Upper lobe of left lung (tissue), 6 donors: ENCODE measurements at regions not wholly inside any gene's neighbourhood (a gene's known extent, or its start where the extent isn't known, plus 50 kb on each side); places are given as distances from the start of the nearest gene placed in this dataset.

Source experiments
- ATAC-seq, 2 donors: fragments of 200-7000 bp; cut with Tn5 transposase; one replicate each; pipeline ENCODE4 v1.9.1; 2022; ENCODE audit warnings: mild to moderate bottlenecking in 2 of 2, moderate library complexity in 2 of 2; ENCODE audit not compliant: low FRiP score in 2 of 2
- DNase-seq, 2 donors: peaks; one replicate each; pipeline ENCODE4 v3.0.0-alpha.2; 2019 to 2020
- H3K27ac ChIP-seq, 4 donors: fragments of 200-600 bp; sonication (generic); one replicate each; pipeline ENCODE4 v1.5.1; 2016 to 2019
- H3K27me3 ChIP-seq, 4 donors: fragments of 200-600 bp; sonication (generic); one replicate each; pipeline ENCODE4 v1.5.1; 2017 to 2019
- H3K36me3 ChIP-seq, 4 donors: fragments of 200-600 bp; sonication (generic); one replicate each; pipeline ENCODE4 v1.5.1; 2016 to 2019
- H3K4me1 ChIP-seq, 4 donors: fragments of 200-600 bp; sonication (generic); one replicate each; pipeline ENCODE4 v1.5.1; 2018 to 2019
- H3K4me3 ChIP-seq, 4 donors: fragments of 200-600 bp; sonication (generic); one replicate each; pipeline ENCODE4 v1.5.1; 2017 to 2019; ENCODE audit warnings: mild to moderate bottlenecking in 2 of 4, moderate library complexity in 1 of 4
- H3K9me3 ChIP-seq, 4 donors: fragments of 200-600 bp; sonication (generic); one replicate each; pipeline ENCODE4 v1.5.1; 2018 to 2019
- CTCF ChIP-seq, 6 experiments: fragments of 450-650 bp in 4 of 6; fragments of 200-600 bp in 2 of 6; sonication (generic) in 2 of 6; IDR thresholded peaks; one replicate each; pipeline ENCODE4 v1.5.1; 2016 to 2019; ENCODE audit warnings: antibody characterized with exemption in 6 of 6
- EP300 ChIP-seq, 4 donors: sonication (generic); formaldehyde crosslinking; IDR thresholded peaks; one replicate each; pipeline ENCODE4 v1.5.1; 2017; ENCODE audit warnings: antibody characterized with exemption in 4 of 4, control low read depth in 2 of 4
- POLR2A ChIP-seq, 4 donors: fragments of 450-650 bp; IDR thresholded peaks; one replicate each; pipeline ENCODE4 v1.5.1; 2016 to 2017; ENCODE audit warnings: antibody characterized with exemption in 4 of 4, mild to moderate bottlenecking in 2 of 4
- POLR2AphosphoS5 ChIP-seq, 2 donors: sonication (generic); formaldehyde crosslinking; IDR thresholded peaks; one replicate each; pipeline ENCODE4 v1.5.1; 2017; ENCODE audit warnings: antibody characterized with exemption in 2 of 2
- WGBS, 2 donors: methylation state at CpG; one replicate each; pipeline ENCODE4 v1.1.5; 2017 to 2018; 5-methylcytosine and 5-hydroxymethylcytosine counted together
- donor health status: DM: no; HTN: no; CAD: no; lungs with moderate emphysema.
- donor health status: DM: no; HTN: yes; CAD: no; lungs with severe emphysema.

GRCh38 chr6:151166180-151166579, 73.6 kb upstream of the AKAP12 start:
- no peak for ATAC-seq
- Histone ChIP-seq H3K4me1 (peaks cover 0 to 4% (median 0%) of the 10 kb centered on the region in 4 donors), H3K4me3 (no peak overlapping the region)

DNA sequence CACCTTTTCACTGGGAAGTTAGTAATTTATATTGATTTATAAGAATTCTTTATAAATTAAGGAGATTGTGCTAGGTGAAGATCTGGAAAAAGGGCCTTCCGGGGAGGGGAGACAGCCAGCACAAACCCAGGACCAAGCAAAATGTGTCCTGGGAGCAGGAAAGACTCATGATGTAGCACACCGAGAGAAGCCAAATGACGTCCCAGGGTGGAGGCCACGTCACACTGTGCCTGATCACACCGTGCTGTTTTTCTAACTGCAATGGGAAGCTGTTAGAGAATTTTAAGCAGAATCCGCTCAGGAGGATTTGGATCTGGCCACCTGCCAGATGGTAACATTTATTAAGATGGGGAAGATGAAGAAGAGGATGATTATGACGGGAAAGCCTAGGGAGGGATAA, 72.7 kb upstream of the AKAP12 start:
- Histone ChIP-seq H3K36me3 (no peaks in the 10 kb centered on the region), H3K27me3 (no peaks in the 10 kb centered on the region), H3K9me3 (no peaks in the 10 kb centered on the region), H3K27ac (no peak overlapping the region), H3K4me1 (no peaks in the 10 kb centered on the region), H3K4me3 (no peak overlapping the region)
- no peak for ATAC-seq
- no peak for TF ChIP-seq POLR2AphosphoS5 (IDR thresholded peaks at IDR 0.05)
- no peak for TF ChIP-seq CTCF (IDR thresholded peaks at IDR 0.05)
- no peak for TF ChIP-seq EP300 (IDR thresholded peaks at IDR 0.05)
- no peak for TF ChIP-seq POLR2A (IDR thresholded peaks at IDR 0.05)
- DNase-seq, result no peak
- 88 to 91% methylated on average over 7 of the region's 7 CpGs for WGBS, 2 donors

More at GRCh38 chr6:151166180-151166579, 73.6 kb upstream of the AKAP12 start:
- no peaks in the 10 kb centered on the region for H3K36me3 ChIP-seq
- DNase-seq, result no peak
- no peaks in the 10 kb centered on the region for H3K9me3 ChIP-seq
- no peak for TF ChIP-seq EP300 (IDR thresholded peaks at IDR 0.05)
- no peak for TF ChIP-seq CTCF (IDR thresholded peaks at IDR 0.05)
- TF ChIP-seq POLR2AphosphoS5 (IDR thresholded peaks at IDR 0.05), result no peak
- TF ChIP-seq POLR2A (IDR thresholded peaks at IDR 0.05), result no peak
- no peak overlapping the region for H3K27ac ChIP-seq
- WGBS, 2 donors, result 78 to 94% methylated on average over 1 of the region's 1 CpG
- no peaks in the 10 kb centered on the region for H3K27me3 ChIP-seq

DNA sequence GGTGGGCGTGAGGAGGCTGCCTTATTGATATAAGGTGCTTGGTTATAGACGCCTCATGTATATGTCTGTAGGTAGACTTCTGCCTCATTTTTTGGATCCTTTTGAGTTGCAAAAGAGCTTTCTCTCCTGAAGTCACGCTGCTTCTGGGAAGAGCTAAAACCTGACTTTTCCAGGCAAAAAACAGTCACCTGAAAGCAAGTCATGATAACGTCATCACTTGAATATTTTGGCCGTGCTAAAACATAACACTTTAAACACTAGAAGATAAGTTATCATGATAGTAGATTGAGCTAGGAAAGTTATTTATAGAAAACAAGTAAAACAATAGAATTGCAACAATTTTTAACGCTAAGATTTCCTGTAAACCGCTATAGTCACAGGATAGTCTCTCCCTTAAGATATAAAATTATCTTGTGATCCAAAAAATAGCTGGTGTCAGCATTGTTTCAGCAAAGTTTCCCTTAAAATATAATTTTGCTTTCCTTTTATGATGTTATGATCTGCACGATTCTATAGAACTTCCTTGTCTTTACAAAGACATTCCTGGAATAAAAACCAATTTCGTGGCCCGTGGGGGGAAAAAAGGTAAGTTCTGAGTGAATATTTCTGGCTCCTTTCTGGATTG, 69.0 kb upstream of the AKAP12 start:
- 75 to 76% methylated on average over 10 of the region's 10 CpGs for WGBS, 2 donors
- Histone ChIP-seq H3K27me3 (no peaks in the 10 kb centered on the region), H3K4me1 (no peaks in the 10 kb centered on the region), H3K36me3 (no peaks in the 10 kb centered on the region), H3K9me3 (no peaks in the 10 kb centered on the region), H3K4me3 (no peak overlapping the region), H3K27ac (no peak overlapping the region)
- DNase-seq, result no peak
- no peak for ATAC-seq
- TF ChIP-seq POLR2AphosphoS5 (IDR thresholded peaks at IDR 0.05), result no peak
- TF ChIP-seq POLR2A (IDR thresholded peaks at IDR 0.05), result no peak

DNA sequence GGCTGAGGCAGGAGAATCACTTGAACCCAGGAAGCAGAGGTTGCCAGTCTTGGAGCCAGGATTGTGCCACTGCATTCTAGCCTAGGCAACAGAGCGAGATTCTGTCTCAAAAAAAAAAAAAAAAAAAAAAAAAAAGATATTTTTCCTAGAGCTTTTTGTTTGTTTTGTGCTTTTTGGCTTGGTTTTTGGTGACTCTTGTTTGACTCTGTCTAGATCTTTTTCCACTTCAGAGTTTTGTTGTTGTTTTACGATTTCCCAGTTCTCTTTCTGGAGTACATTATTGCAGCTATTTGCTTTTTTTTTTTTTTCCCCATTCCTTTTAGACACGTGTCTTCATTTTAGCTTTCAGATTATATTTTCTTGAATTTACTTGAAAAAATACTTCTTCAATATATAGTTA, 67.0 kb upstream of the AKAP12 start:
- Histone ChIP-seq H3K4me3 (no peak overlapping the region), H3K9me3 (no peaks in the 10 kb centered on the region), H3K4me1 (no peaks in the 10 kb centered on the region), H3K36me3 (no peaks in the 10 kb centered on the region), H3K27ac (no peak overlapping the region), H3K27me3 (no peaks in the 10 kb centered on the region)
- ATAC-seq, result no peak
- no peak for TF ChIP-seq CTCF (IDR thresholded peaks at IDR 0.05)
- TF ChIP-seq EP300 (IDR thresholded peaks at IDR 0.05), result no peak
- no peak for TF ChIP-seq POLR2A (IDR thresholded peaks at IDR 0.05)
- no peak for TF ChIP-seq POLR2AphosphoS5 (IDR thresholded peaks at IDR 0.05)
- WGBS, 2 donors, result 73 to 75% methylated on average over 3 of the region's 3 CpGs
- no peak for DNase-seq

DNA sequence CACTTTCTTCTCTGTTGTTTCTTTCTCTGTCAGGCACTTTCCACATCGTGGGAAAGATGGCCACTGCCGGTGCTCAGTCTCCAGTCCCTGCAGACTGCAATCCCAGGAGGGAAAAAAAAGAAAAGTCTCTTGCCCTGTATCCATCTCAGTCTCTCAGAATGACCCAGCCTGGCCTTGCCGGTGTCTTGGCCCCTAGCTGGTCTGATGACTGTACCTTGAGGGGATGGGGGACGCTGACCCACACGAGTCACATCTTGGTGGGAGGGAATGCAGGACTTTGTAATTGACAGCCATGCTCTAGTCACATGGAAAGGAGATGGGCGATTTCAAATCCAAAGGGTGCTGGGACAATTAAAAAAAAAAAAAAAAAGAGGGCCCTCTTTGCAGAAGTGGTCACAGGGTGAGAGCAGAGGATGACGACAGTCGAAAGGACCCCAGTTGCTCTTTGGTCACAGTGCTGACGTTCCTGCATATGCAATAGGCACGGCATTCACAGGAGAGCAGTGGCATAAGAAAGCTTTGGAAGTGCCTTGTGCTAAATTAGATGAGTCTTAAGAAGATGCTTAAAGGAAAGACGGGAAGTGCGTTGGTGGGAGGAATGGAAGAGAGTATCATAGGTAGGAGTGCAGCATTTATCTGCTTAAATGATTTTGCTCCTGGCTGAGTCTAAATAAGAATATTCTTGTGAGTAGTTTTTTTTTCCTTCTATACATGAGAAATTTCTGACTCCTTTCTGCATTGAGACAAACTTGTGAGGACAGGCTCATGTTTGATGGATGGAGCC, 63.9 kb upstream of the AKAP12 start:
- WGBS, 2 donors, result 88% methylated on average over 12 of the region's 12 CpGs
- Histone ChIP-seq H3K36me3 (no peaks in the 10 kb centered on the region), H3K4me1 (no peaks in the 10 kb centered on the region), H3K27me3 (no peaks in the 10 kb centered on the region), H3K27ac (no peak overlapping the region), H3K9me3 (no peaks in the 10 kb centered on the region), H3K4me3 (no peak overlapping the region)
- no peak for TF ChIP-seq POLR2AphosphoS5 (IDR thresholded peaks at IDR 0.05)
- no peak for TF ChIP-seq POLR2A (IDR thresholded peaks at IDR 0.05)
- no peak for TF ChIP-seq CTCF (IDR thresholded peaks at IDR 0.05)
- no peak for TF ChIP-seq EP300 (IDR thresholded peaks at IDR 0.05)
- ATAC-seq (no peak), DNase-seq (no peak)
